GM12878 (cell line): ENCODE measurements at regions not wholly inside any gene's neighbourhood (a gene's known extent, or its start where the extent isn't known, plus 50 kb on each side); places are given as distances from the start of the nearest gene placed in this dataset.
A peak's percentile ranks its signal among the peaks of the same experiment; 100 is the strongest.

Experiments used
- ATAC-seq: fragments of 200-7000 bp; cut with Tn5 transposase; 3 replicates; pipeline ENCODE4 v1.9.1; 2020; ENCODE audit warnings: mild to moderate bottlenecking, moderate library complexity
- BruUV-seq: library from RNA; stranded (reverse); fragments of 400-500 nt; replicated peaks from 2 replicates; lab custom pipeline; 2021; lab: Mats Ljungman, UMichigan
- CTCF ChIA-PET: fragments of 300-600 bp; sonication (Branson Sonifier 250); formaldehyde crosslinking; extraction: SDS; loops from one replicate; lab custom pipeline; 2021; ENCODE audit warnings: inconsistent platforms; lab: Yijun Ruan, JAX
- POLR2A ChIA-PET: fragments of 350-600 bp; formaldehyde crosslinking; extraction: SDS; loops from one replicate; lab custom pipeline; 2021; ENCODE audit warnings: inconsistent platforms; lab: Charles Lee
- RAD21 ChIA-PET: fragments of 300-600 bp; sonication (Branson Sonifier 250); formaldehyde crosslinking; loops from one replicate; lab custom pipeline; 2023; ENCODE audit warnings: antibody characterized with exemption; ENCODE audit not compliant: unreplicated experiment; lab: Charles Lee
- SMC1A ChIA-PET: fragments of 300-600 bp; sonication (Branson Sonifier 250); formaldehyde crosslinking; loops from one replicate; lab custom pipeline; 2023; ENCODE audit not compliant: unreplicated experiment, uncharacterized antibody; lab: Charles Lee
- DNase-seq: peaks from one replicate; pipeline ENCODE4 v3.0.0-alpha.2; 2011; ENCODE audit warnings: low read depth, low spot score
- FAIRE-seq: peaks from 3 replicates; lab custom pipeline; 2011; peaks lifted over from hg19 to GRCh38; lab: Jason Lieb, UNC
- H2AFZ ChIP-seq: 2 replicates; pipeline ENCODE4 v1.6.0; 2011; ENCODE audit warnings: low read depth, low read length, control low read depth; ENCODE audit not compliant: control insufficient read depth
- H3K27ac ChIP-seq: 2 replicates; pipeline ENCODE4 v1.5.1; 2011; ENCODE audit warnings: control low read depth; ENCODE audit not compliant: control insufficient read depth, insufficient read depth
- H3K27me3 ChIP-seq, 2 experiments: replicated peaks in 1 of 2; 2 replicates each; pipeline versions ENCODE4 v1.6.0 to v1.6.1; 2011; ENCODE audit warnings: low read length in 1 of 2; ENCODE audit not compliant: control insufficient read depth in 2 of 2, insufficient read depth in 2 of 2
- H3K36me3 ChIP-seq, 2 experiments: 2 replicates each; pipeline ENCODE4 v1.5.1; 2011; ENCODE audit warnings: low read length in 1 of 2; ENCODE audit not compliant: control insufficient read depth in 2 of 2, insufficient read depth in 2 of 2
- H3K4me1 ChIP-seq: 2 replicates; pipeline ENCODE4 v1.6.1; 2011; ENCODE audit warnings: mild to moderate bottlenecking, low read length, moderate library complexity, mixed read lengths; ENCODE audit not compliant: control insufficient read depth, insufficient read depth
- H3K4me2 ChIP-seq: 2 replicates; pipeline ENCODE4 v1.6.0; 2011; ENCODE audit warnings: control low read depth; ENCODE audit not compliant: control insufficient read depth, insufficient read depth
- H3K4me3 ChIP-seq: fragments of 200-600 bp; sonication (generic); 2 replicates; pipeline ENCODE4 v1.5.1; 2016
- H3K79me2 ChIP-seq: 2 replicates; pipeline ENCODE4 v1.6.0; 2011; ENCODE audit warnings: low read length; ENCODE audit not compliant: control insufficient read depth, insufficient read depth
- H3K9ac ChIP-seq: 2 replicates; pipeline ENCODE4 v1.8.0; 2011; ENCODE audit warnings: low read length, control low read depth, mixed read lengths; ENCODE audit not compliant: control insufficient read depth, insufficient read depth
- H3K9me3 ChIP-seq: replicated peaks from 3 replicates; pipeline ENCODE4 v1.5.1; 2011; ENCODE audit warnings: mild to moderate bottlenecking, low read length; ENCODE audit not compliant: control insufficient read depth, insufficient read depth
- H4K20me1 ChIP-seq: 2 replicates; pipeline ENCODE4 v1.6.0; 2011; ENCODE audit not compliant: control insufficient read depth, insufficient read depth
- CTCF ChIP-seq, 3 experiments: IDR thresholded peaks in 2 of 3; conservative IDR thresholded peaks in 1 of 3; 2 replicates each; pipeline ENCODE4 v1.5.1; 2011; ENCODE audit warnings: low read depth in 3 of 3, low read length in 3 of 3, mild to moderate bottlenecking in 3 of 3, control low read depth in 2 of 3, moderate library complexity in 2 of 3, inconsistent platforms in 1 of 3, mixed read lengths in 1 of 3; ENCODE audit not compliant: control insufficient read depth in 2 of 3, insufficient read depth in 1 of 3; ENCODE audit errors: extremely low read depth in 1 of 3
- IKZF1 ChIP-seq: fragments of 450-650 bp; conservative IDR thresholded peaks from 2 replicates; pipeline ENCODE4 v1.6.1; 2017; ENCODE audit warnings: antibody characterized with exemption, mild to moderate bottlenecking
- IRF4 ChIP-seq: IDR thresholded peaks from 2 replicates; pipeline ENCODE4 v1.6.1; 2011; ENCODE audit warnings: low read depth, low read length
- KLF5 ChIP-seq: fragments of 450-650 bp; IDR thresholded peaks from 2 replicates; pipeline ENCODE4 v1.6.1; 2014; ENCODE audit warnings: mild to moderate bottlenecking; ENCODE audit not compliant: partially characterized antibody
- NFIC ChIP-seq: IDR thresholded peaks from 2 replicates; pipeline ENCODE4 v1.6.1; 2012; ENCODE audit warnings: low read depth, mild to moderate bottlenecking, inconsistent platforms, low read length, moderate library complexity
- NRF1 ChIP-seq: conservative IDR thresholded peaks from 2 replicates; pipeline ENCODE4 v1.6.1; 2011; ENCODE audit warnings: mild to moderate bottlenecking, low read depth, low read length, improper control_type of control experiment
- PAX8 ChIP-seq: fragments of 450-650 bp; IDR thresholded peaks from 2 replicates; pipeline ENCODE4 v1.6.1; 2017; ENCODE audit warnings: mild to moderate bottlenecking, moderate library complexity
- PKNOX1 ChIP-seq: fragments of 450-650 bp; IDR thresholded peaks from 2 replicates; pipeline ENCODE4 v1.6.1; 2016; ENCODE audit warnings: mild to moderate bottlenecking
- POU2F2 ChIP-seq: IDR thresholded peaks from 3 replicates; pipeline ENCODE4 v1.6.1; 2011; ENCODE audit warnings: low read depth, mild to moderate bottlenecking, low read length, borderline replicate concordance
- RAD21 ChIP-seq: IDR thresholded peaks from 2 replicates; pipeline ENCODE4 v1.6.1; 2011; ENCODE audit warnings: mild to moderate bottlenecking, low read depth, low read length, moderate library complexity; ENCODE audit not compliant: insufficient read depth
- SIN3A ChIP-seq: IDR thresholded peaks from 2 replicates; pipeline ENCODE4 v1.6.1; 2012; ENCODE audit warnings: low read depth, low read length, improper control_type of control experiment
- SP1 ChIP-seq: IDR thresholded peaks from one replicate; pipeline ENCODE4 v1.6.1; 2011; ENCODE audit warnings: low read depth, low read length
- STAT3 ChIP-seq: IDR thresholded peaks from 2 replicates; pipeline ENCODE4 v1.6.1; 2011; ENCODE audit warnings: low read depth, low read length, improper control_type of control experiment
- TCF12 ChIP-seq: IDR thresholded peaks from 2 replicates; pipeline ENCODE4 v1.6.1; 2011; ENCODE audit warnings: low read depth, mild to moderate bottlenecking, low read length
- WRNIP1 ChIP-seq: IDR thresholded peaks from 2 replicates; pipeline ENCODE4 v1.6.1; 2011; ENCODE audit warnings: low read depth, low read length, improper control_type of control experiment, borderline replicate concordance
- ZBTB33 ChIP-seq: fragments of 450-650 bp; IDR thresholded peaks from 2 replicates; pipeline ENCODE4 v1.6.1; 2017; ENCODE audit warnings: mild to moderate bottlenecking
- ZNF274 ChIP-seq: IDR thresholded peaks from one replicate; pipeline ENCODE4 v1.8.0; 2011; ENCODE audit not compliant: insufficient read length, insufficient read depth
- ZNF384 ChIP-seq: IDR thresholded peaks from 2 replicates; pipeline ENCODE4 v1.6.1; 2012; ENCODE audit warnings: low read depth, mild to moderate bottlenecking, low read length, improper control_type of control experiment, borderline replicate concordance
- WGBS: methylation state at CpG from one replicate; pipeline ENCODE4 v1.1.6; 2016; ENCODE audit warnings: low lambda C conversion rate; ENCODE audit not compliant: insufficient replicate concordance, insufficient coverage; ENCODE audit errors: missing lambda C conversion rate; 5-methylcytosine and 5-hydroxymethylcytosine counted together
- in situ Hi-C: fragments of 300-500 bp; cut with MboI; formaldehyde crosslinking; loops from 9 replicates; pipeline ENCODE4 v1.14.3; 2018; ENCODE audit warnings: mixed read lengths
- intact Hi-C: fragments of 100-400 bp; cut with micrococcal nuclease; formaldehyde crosslinking; loops from one replicate; pipeline ENCODE4 v1.14.2; 2022; ENCODE audit not compliant: unreplicated experiment

- no peak for TF ChIP-seq SP1
- no peak for TF ChIP-seq WRNIP1
- no peak for TF ChIP-seq RAD21
Observed at GRCh38 chrX:3465017-3465416, 118.6 kb upstream of the MXRA5 start (continued).

GRCh38 chrX:3462166-3462508 is 115.7 kb upstream of the MXRA5 start:
- RAD21 ChIA-PET, result no interaction called here
- CTCF ChIA-PET, result no interaction called here
- H3K9ac ChIP-seq, result no peak overlapping the region
- WGBS, result 0% methylated on average over 4 of the region's 4 CpGs
- SMC1A ChIA-PET, result interaction anchor here (0.9 kb wide), 1 partner anchor 33 kb away, joined by 3 read pairs; no protein-coding TSS in a partner anchor
- H3K36me3 ChIP-seq, result no peaks in the 10 kb centered on the region
- POLR2A ChIA-PET, result no interaction called here
- no TSS peak for BruUV-seq
- no peak overlapping the region for H3K4me3 ChIP-seq
- ATAC-seq (peak; percentile 50), DNase-seq (no peak), FAIRE-seq (no peak)
- TF ChIP-seq IRF4 (no peak), IKZF1 (no peak), ZNF274 (no peak), CTCF (IDR thresholded peaks at IDR 0.05 in 2 of 3, conservative IDR thresholded peaks at IDR 0.05 in 1 of 3; ENCODE audit: control insufficient read depth in 2 of 3, extremely low read depth in 1 of 3, insufficient read depth in 1 of 3, low read depth in 3 of 3, low read length in 3 of 3) (no peak), PKNOX1 (no peak), ZBTB33 (no peak), ZNF384 (no peak), STAT3 (no peak), TCF12 (no peak), KLF5 (no peak), PAX8 (no peak), SIN3A (no peak), POU2F2 (no peak), NRF1 (no peak), NFIC (no peak)
- no peak overlapping the region for H3K4me2 ChIP-seq
- no peaks in the 10 kb centered on the region for H3K27me3 ChIP-seq
- no peaks in the 10 kb centered on the region for H4K20me1 ChIP-seq
- in situ Hi-C loops, result no loop called here
- intact Hi-C loops, result no loop called here
- no peaks in the 10 kb centered on the region for H3K9me3 ChIP-seq
- no peak overlapping the region for H3K27ac ChIP-seq
- no peaks in the 10 kb centered on the region for H3K4me1 ChIP-seq
- H2AFZ ChIP-seq, result no peak overlapping the region
- no peaks in the 10 kb centered on the region for H3K79me2 ChIP-seq
